Aorta (tissue), 5 donors: ENCODE measurements at regions not wholly inside any gene's neighbourhood (a gene's known extent, or its start where the extent isn't known, plus 50 kb on each side); places are given as distances from the start of the nearest gene placed in this dataset.

Experiments
- ATAC-seq: fragments of 200-7000 bp; cut with Tn5 transposase; one replicate; pipeline ENCODE4 v1.9.1; 2022; ENCODE audit warnings: moderate library complexity; ENCODE audit not compliant: low FRiP score
- DNase-seq, 2 donors: peaks; one replicate each; pipeline ENCODE4 v3.0.0-alpha.2; 2020
- H3K27ac ChIP-seq, 2 donors: one replicate each; pipeline ENCODE4 v1.5.1; 2013; ENCODE audit warnings: low read length in 2 of 2, mild to moderate bottlenecking in 2 of 2, moderate library complexity in 2 of 2, control low read depth in 1 of 2, inconsistent platforms in 1 of 2, low read depth in 1 of 2
- H3K27me3 ChIP-seq, 2 donors: one replicate each; pipeline ENCODE4 v1.6.1; 2013; ENCODE audit warnings: control low read depth in 1 of 2, low read length in 1 of 2, mild to moderate bottlenecking in 1 of 2, moderate library complexity in 1 of 2; ENCODE audit not compliant: insufficient read depth in 2 of 2, control insufficient read depth in 1 of 2
- H3K36me3 ChIP-seq, 2 donors: one replicate each; pipeline ENCODE4 v1.6.1; 2013; ENCODE audit warnings: control low read depth in 1 of 2, low read length in 1 of 2, mild to moderate bottlenecking in 1 of 2; ENCODE audit not compliant: insufficient read depth in 2 of 2, control insufficient read depth in 1 of 2
- H3K4me1 ChIP-seq, 2 donors: one replicate each; pipeline ENCODE4 v1.6.1; 2013; ENCODE audit warnings: low read length in 2 of 2, control low read depth in 1 of 2, mild to moderate bottlenecking in 1 of 2, moderate library complexity in 1 of 2; ENCODE audit not compliant: insufficient read depth in 2 of 2, control insufficient read depth in 1 of 2
- H3K4me3 ChIP-seq, 2 donors: one replicate each; pipeline ENCODE4 v1.5.1; 2013; ENCODE audit warnings: low read length in 2 of 2, control low read depth in 1 of 2, mild to moderate bottlenecking in 1 of 2
- H3K9me3 ChIP-seq: one replicate; pipeline ENCODE4 v1.6.1; 2013; ENCODE audit warnings: mild to moderate bottlenecking, low read length; ENCODE audit not compliant: control insufficient read depth
- WGBS, 2 donors: extraction: QIAGEN DNeasy Blood & Tissue Kit; methylation state at CpG; one replicate each; pipeline ENCODE4 v1.1.7; 2013; 5-methylcytosine and 5-hydroxymethylcytosine counted together
- intact Hi-C, 2 donors: fragments of 100-400 bp; cut with DNase I; formaldehyde crosslinking; loops; one replicate each; pipeline versions ENCODE4 v1.14.2 to v1.15.0; 2022
- donor health status: healthy with polysubstance abuse.
- donor health status: Bipolar disorder and iron deficiency.
- donor health status: DM: no; HTN: no; CAD: no.
- donor health status: DM: no; HTN: no; CAD: no.
- donor health status: DM: yes; HTN: yes; CAD: no.

GRCh38 chr19:30930941-30931706, 418.1 kb downstream of the TSHZ3 start:
- Histone ChIP-seq H3K4me3 (no peak overlapping the region), H3K27ac (no peak overlapping the region), H3K36me3 (no peaks in the 10 kb centered on the region), H3K9me3 (peaks cover 1% of the 10 kb centered on the region), H3K27me3 (no peaks in the 10 kb centered on the region), H3K4me1 (no peaks in the 10 kb centered on the region)
- DNase-seq (no peak), ATAC-seq (no peak)
- 74 to 76% methylated on average over 12 of the region's 12 CpGs for WGBS, 2 donors
- intact Hi-C loops: no loop called here

- intact Hi-C loops: no loop called here
Observed at GRCh38 chr19:30927705-30928104, 421.5 kb downstream of the TSHZ3 start.

GRCh38 chr19:30924670-30925069, 424.6 kb downstream of the TSHZ3 start:
- H3K4me3 ChIP-seq: no peak overlapping the region
- WGBS, 2 donors: 78 to 81% methylated on average over 11 of the region's 11 CpGs
- H3K27me3 ChIP-seq: no peaks in the 10 kb centered on the region
- H3K9me3 ChIP-seq: no peaks in the 10 kb centered on the region
- H3K4me1 ChIP-seq: no peaks in the 10 kb centered on the region
- no peak overlapping the region for H3K27ac ChIP-seq
- DNase-seq (no peak), ATAC-seq (no peak)
- intact Hi-C loops: no loop called here
- H3K36me3 ChIP-seq: no peaks in the 10 kb centered on the region

More at GRCh38 chr19:30927705-30928104, 421.5 kb downstream of the TSHZ3 start:
- ATAC-seq: no peak
- H3K4me3 ChIP-seq: no peak overlapping the region
- WGBS, 2 donors: 81 to 88% methylated on average over 6 of the region's 6 CpGs
- H3K9me3 ChIP-seq: no peaks in the 10 kb centered on the region
- no peaks in the 10 kb centered on the region for H3K4me1 ChIP-seq
- H3K27me3 ChIP-seq: no peaks in the 10 kb centered on the region
- no peak for DNase-seq
- no peak overlapping the region for H3K27ac ChIP-seq
- no peaks in the 10 kb centered on the region for H3K36me3 ChIP-seq

- no peak overlapping the region for H3K27ac ChIP-seq
- no peaks in the 10 kb centered on the region for H3K9me3 ChIP-seq
- H3K4me3 ChIP-seq: no peak overlapping the region
- 59 to 62% methylated on average over 11 of the region's 11 CpGs for WGBS, 2 donors
- no peaks in the 10 kb centered on the region for H3K27me3 ChIP-seq
- intact Hi-C loops: no loop called here
- ATAC-seq (no peak), DNase-seq (no peak)
- no peaks in the 10 kb centered on the region for H3K36me3 ChIP-seq
- no peaks in the 10 kb centered on the region for H3K4me1 ChIP-seq
Observed at GRCh38 chr19:30924069-30924636, 425.1 kb downstream of the TSHZ3 start.

GRCh38 chr19:30923621-30924020, 425.6 kb downstream of the TSHZ3 start:
- intact Hi-C loops: no loop called here
- Histone ChIP-seq H3K36me3 (no peaks in the 10 kb centered on the region), H3K9me3 (no peaks in the 10 kb centered on the region), H3K4me3 (no peak overlapping the region), H3K27me3 (no peaks in the 10 kb centered on the region), H3K4me1 (no peaks in the 10 kb centered on the region), H3K27ac (no peak overlapping the region)
- 59 to 69% methylated on average over 4 of the region's 4 CpGs for WGBS, 2 donors
- DNase-seq: no peak
- no peak for ATAC-seq

- Histone ChIP-seq H3K36me3 (no peaks in the 10 kb centered on the region), H3K4me3 (no peak overlapping the region), H3K4me1 (no peaks in the 10 kb centered on the region), H3K27me3 (no peaks in the 10 kb centered on the region), H3K9me3 (no peaks in the 10 kb centered on the region), H3K27ac (no peak overlapping the region)
- ATAC-seq (no peak), DNase-seq (no peak)
- 53 to 54% methylated on average over 4 of the region's 4 CpGs for WGBS, 2 donors
- intact Hi-C loops: no loop called here
Observed at GRCh38 chr19:30923096-30923495, 426.1 kb downstream of the TSHZ3 start.

- Histone ChIP-seq H3K4me1 (no peaks in the 10 kb centered on the region), H3K27ac (no peak overlapping the region), H3K4me3 (no peak overlapping the region), H3K27me3 (no peaks in the 10 kb centered on the region), H3K36me3 (no peaks in the 10 kb centered on the region), H3K9me3 (no peaks in the 10 kb centered on the region)
- ATAC-seq (no peak), DNase-seq (no peak)
- WGBS, 2 donors: 65% methylated on average over 11 of the region's 11 CpGs
- intact Hi-C loops: no loop called here
Observed at GRCh38 chr19:30920222-30920621, 429.0 kb downstream of the TSHZ3 start.

- no peak overlapping the region for H3K4me3 ChIP-seq
- ATAC-seq (no peak), DNase-seq (no peak)
- H3K9me3 ChIP-seq: no peaks in the 10 kb centered on the region
- intact Hi-C loops: no loop called here
- no peaks in the 10 kb centered on the region for H3K4me1 ChIP-seq
- H3K36me3 ChIP-seq: no peaks in the 10 kb centered on the region
- 48 to 57% methylated on average over 1 of the region's 1 CpG for whole genome bisulfite sequencing, 2 donors
- no peaks in the 10 kb centered on the region for H3K27me3 ChIP-seq
- H3K27ac ChIP-seq: no peak overlapping the region
Observed at GRCh38 chr19:30919737-30920136, 429.5 kb downstream of the TSHZ3 start.

- no peak overlapping the region for H3K27ac ChIP-seq
- no peak overlapping the region for H3K4me3 ChIP-seq
- H3K4me1 ChIP-seq: no peaks in the 10 kb centered on the region
- H3K9me3 ChIP-seq: no peaks in the 10 kb centered on the region
- no peak for DNase-seq
- 27 to 32% methylated on average over 9 of the region's 9 CpGs for WGBS, 2 donors
- H3K36me3 ChIP-seq: no peaks in the 10 kb centered on the region
- intact Hi-C loops: no loop called here
- ATAC-seq: no peak
- no peaks in the 10 kb centered on the region for H3K27me3 ChIP-seq
Observed at GRCh38 chr19:30916238-30916637, 433.0 kb downstream of the TSHZ3 start.
